Tibial nerve (tissue), 4 donors: ENCODE measurements at regions not wholly inside any gene's neighbourhood (a gene's known extent, or its start where the extent isn't known, plus 50 kb on each side); places are given as distances from the start of the nearest gene placed in this dataset.

Experiments used
- CTCF ChIP-seq, 5 experiments: fragments of 200-600 bp in 3 of 5; fragments of 450-650 bp in 2 of 5; sonication (generic) in 3 of 5; IDR thresholded peaks; one replicate each; pipeline ENCODE4 v1.5.1; 2016 to 2019; ENCODE audit warnings: antibody characterized with exemption in 5 of 5, mild to moderate bottlenecking in 3 of 5, moderate library complexity in 2 of 5
- EP300 ChIP-seq, 2 donors: sonication (generic); formaldehyde crosslinking; IDR thresholded peaks; one replicate each; pipeline ENCODE4 v1.6.1; 2017; ENCODE audit warnings: antibody characterized with exemption in 2 of 2, mild to moderate bottlenecking in 1 of 2
- POLR2A ChIP-seq, 2 donors: fragments of 450-650 bp; IDR thresholded peaks; one replicate each; pipeline ENCODE4 v1.6.1; 2017; ENCODE audit warnings: antibody characterized with exemption in 2 of 2, mild to moderate bottlenecking in 2 of 2, moderate library complexity in 2 of 2

GRCh38 chr5:104128348-104128747, 565.8 kb upstream of the NUDT12 start:
- TF ChIP-seq POLR2A (IDR thresholded peaks at IDR 0.05), result no peak
- no peak for TF ChIP-seq CTCF (IDR thresholded peaks at IDR 0.05)
- no peak for TF ChIP-seq EP300 (IDR thresholded peaks at IDR 0.05)
